HG02938 (cell line): ENCODE measurements at regions not wholly inside any gene's neighbourhood (a gene's known extent, or its start where the extent isn't known, plus 50 kb on each side); places are given as distances from the start of the nearest gene placed in this dataset.
"Not testable (repeated sequence)": the region's sequence is repeated elsewhere in the genome, so short reads cannot be mapped to it uniquely, and the experiment has no call there.

Experiments used
- ATAC-seq: cut with Tn5 transposase; IDR thresholded peaks from one replicate; pipeline ENCODE4 v1.9.1; 2021; ENCODE audit warnings: mild to moderate bottlenecking, moderate library complexity; ENCODE audit not compliant: unreplicated experiment

DNA sequence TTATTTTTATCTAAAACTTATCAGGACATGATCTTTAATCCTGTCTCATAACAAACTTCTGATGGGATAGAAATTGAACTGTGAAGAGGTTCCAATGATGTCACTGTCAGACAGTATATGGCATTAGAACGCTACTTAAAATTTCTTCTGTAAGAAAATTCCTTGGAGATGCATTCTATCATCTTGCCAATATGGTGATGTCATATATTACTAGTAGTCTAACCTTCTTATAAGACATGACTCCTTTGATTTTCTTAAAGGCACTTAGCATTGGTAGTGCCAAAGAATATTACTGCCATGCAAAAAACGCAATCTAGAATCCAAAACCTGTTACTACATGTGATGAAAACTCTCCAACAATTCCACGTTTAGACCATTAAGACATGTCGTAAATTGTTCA lies 131.1 kb downstream of the SLC25A46 start:
- ATAC-seq, result no peak

DNA sequence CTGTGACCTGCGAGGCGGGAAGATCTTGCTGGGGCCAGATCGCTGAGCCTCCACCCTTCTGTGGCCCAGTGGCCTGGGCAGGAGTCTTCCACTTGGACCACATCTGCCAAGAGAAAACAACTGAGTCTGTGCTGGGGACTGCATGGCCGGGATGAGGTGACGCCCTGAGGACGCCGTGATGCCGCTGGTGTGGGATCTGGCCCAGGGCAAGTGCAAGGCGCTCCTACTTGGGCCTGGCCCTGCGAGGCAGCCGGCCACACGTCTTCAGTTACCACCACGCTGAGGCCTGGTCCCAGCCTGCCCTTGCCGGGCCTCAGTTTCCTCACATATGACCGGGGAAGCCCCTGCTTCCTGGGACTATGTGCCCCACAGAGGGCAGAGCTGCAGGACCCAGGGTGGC lies 133.4 kb downstream of the SLC25A46 start:
- ATAC-seq, result no peak

DNA sequence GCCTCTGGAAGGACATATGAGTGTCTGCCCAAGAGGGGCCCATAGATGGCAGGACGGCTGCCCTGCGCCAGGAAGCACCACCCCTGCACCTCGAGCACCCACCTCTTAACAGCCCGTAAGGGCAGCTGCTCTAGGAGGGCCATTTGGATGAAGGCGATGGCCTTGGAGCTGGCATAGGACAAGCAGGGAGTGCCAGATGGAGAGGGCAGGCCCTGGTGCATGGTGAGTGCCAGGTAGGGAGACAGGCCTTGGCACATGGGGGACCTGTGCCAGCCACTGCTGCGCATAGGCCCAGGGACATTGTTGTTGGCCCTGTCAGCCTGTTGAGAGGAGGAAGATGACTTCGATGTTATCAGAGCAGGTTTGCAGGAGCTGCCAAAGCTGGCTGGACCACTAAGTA lies 134.2 kb downstream of the SLC25A46 start:
- no peak for ATAC-seq

DNA sequence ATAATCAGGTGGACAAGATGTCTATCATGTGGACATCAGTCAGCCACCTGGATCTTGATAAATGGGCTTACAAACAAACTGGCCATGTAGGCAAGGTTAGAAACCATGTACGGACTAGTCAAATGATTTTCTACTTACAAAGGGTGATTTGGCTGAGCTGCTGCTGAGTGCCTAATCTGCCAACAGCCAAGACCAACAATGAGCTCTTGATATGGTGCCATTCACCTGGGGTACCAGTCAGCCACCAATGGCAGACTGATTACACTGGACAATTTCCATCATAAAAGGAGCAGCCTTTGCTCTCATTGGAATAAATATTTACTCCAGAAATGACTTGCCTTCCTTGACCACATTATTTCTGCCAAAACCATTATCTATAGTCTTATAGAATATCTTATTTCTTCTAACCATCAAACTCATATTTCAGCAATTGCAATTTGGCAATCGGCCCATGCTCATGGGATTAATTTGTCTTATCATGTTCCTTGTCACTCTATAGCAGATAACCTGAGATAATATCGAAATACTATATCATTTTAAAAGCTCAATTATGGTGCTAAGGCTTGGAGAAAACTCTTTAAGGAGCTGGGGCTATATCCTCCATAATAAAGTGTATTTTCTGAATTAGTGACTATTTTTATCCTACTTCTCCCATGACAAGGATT lies 135.1 kb downstream of the SLC25A46 start:
- ATAC-seq, result no peak

DNA sequence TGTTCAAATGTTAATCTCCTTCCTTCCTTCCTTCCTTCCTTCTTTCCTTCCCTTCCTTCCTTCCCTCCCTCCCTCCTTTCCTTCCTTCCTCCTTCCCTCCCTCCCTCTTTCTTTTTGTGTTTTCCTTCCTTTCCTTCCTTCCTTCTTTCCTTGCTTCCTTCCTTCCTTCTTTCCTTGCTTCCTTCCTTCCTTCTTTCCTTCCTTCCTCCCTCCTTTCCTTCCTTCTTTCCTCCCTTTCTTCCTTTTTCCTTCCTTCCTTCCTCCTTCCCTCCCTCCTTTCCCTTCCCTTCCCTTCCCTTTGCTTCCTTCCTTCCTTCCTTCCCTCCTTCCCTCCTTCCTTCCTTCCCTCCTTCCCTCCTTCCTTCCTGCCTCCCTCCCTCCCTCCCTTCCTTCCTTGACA lies 136.3 kb downstream of the SLC25A46 start:
- ATAC-seq, result not testable (repeated sequence)

DNA sequence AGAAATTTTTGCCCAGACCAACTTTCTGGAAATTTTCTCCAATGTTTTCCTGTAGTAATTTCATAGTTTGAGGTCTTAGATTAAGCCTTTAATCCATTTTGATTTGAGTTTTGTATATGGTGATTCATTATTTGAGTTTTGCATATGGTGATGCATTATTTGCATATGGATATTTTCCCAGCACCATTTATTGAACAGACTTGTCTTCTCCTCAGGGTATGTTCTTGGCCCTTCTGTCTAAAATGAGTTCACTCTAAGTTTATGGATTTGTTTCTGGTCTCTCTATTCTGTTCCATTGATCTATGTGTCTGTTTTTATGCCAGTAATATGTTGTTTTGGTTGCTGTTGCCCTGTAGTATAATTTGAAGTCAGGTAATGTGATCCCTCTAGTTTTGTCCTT lies 139.3 kb downstream of the SLC25A46 start:
- ATAC-seq, result no peak

DNA sequence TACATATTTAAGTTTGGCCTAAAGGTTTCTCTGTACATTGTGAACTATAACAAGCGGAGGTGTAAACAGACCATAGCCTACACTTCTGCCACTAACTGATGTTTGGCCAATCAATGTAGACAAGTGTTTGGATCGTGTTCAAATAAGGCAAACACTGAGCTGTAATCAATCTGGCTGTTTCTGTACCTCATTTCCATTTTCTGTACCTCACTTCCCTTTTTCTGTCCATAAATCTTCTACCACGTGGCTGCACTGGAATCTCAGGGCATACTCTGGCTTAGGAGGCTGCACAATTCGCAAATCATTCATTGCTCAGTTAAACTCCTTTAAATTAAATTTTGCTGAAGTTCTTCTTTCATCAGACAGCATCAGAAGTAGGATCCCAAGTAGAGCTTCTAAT lies 140.9 kb downstream of the SLC25A46 start:
- no peak for ATAC-seq

DNA sequence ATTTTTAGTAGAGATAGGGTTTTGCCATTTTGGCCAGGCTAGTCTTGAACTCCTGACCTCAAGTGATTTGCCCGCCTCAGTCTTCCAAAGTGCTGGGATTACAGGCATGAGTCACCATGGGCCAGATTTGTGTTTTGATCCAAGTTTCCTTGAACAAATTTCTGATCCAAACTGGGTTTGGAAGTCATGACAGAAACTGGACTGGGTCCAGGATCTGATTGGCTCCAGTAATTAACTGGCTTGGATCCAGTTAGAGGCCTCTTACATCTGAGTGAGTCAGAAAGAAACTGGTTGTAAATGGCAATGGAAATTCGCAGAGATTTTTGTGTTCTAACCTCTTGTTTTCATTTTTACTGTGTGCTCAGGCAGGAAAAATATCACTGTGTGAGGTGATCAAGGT lies 141.6 kb downstream of the SLC25A46 start:
- ATAC-seq, result no peak

DNA sequence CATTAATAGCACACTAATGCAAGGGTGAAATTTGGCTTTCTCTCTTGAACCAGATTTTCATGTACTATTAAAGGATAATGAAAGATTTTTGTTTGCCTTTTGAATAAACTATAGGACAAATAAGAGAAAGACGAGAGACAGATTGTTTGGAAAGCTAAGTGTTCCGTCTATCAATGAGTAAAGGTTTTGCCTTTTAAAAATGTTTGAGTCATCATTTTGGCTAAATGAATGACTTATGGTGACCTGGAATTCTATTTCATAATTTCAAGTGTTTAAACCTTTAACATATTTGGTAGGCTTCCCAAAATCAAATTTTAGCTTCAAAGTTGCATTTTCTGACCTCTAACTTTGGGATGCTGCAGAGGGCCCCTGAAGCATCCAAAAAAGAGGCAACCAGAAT lies 145.2 kb downstream of the SLC25A46 start:
- no peak for ATAC-seq

DNA sequence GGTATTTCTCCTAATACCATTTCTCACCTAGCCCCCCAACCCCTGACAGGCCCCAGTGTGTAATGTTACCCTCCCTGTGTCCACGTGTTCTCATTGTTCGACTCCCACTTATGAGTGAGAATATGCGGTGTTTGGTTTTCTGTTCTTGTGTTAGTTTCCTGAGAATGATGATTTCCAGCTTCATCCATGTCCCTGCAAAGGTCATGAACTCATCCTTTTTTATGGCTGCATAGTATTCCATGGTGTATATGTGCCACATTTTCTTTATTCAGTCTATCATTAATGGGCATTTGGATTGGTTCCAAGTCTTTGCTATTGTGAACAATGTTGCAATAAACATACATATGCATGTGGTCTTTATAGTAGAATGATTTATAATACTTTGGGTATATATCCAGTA lies 148.4 kb downstream of the SLC25A46 start:
- not testable (repeated sequence) for ATAC-seq

DNA sequence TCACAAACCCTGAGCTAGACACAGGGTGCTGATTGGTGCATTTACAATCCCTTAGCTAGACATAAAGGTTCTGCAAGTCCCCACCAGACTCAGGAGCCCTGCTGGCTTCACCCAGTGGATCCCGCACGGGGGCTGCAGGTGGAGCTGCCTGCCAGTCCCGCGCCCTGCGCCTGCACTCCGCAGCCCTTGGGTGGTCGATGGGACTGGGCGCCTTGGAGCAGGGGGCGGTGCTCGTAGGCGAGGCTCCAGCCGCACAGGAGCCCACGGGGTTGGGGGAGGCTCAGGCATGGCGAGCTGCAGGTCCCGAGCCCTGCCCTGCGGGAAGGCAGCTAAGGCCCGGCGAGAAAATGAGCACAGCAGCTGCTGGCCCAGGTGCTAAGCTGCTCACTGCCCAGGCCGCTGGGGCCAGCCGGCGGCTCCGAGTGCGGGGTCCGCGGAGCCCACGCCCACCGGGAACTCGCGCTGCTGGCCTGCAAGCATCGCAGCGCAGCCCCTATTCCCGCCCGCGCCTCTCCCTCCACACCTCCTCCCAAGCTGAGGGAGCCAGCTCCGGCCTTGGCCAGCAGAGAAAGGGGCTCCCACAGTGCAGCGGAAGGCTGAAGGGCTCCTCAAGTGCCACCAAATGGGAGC lies 155.2 kb downstream of the SLC25A46 start:
- not testable (repeated sequence) for ATAC-seq

DNA sequence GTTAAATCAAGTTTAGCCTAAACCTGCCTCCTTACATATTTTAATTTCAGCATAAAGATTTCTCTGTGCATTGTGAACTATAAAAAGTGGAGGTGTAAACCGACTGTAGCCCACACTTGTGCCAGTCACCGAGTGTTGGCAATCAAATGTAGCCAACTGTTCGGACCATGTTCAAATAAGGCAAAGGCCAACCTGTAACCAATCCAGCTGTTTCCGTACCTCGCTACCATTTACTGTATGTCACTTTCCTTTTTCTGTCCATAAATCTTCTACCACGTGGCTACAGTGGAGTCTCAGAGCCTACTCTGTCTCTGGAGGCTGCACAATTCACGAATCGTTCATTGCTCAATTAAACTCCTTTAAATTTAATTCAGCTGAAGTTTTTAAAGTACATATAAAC lies 156.0 kb downstream of the SLC25A46 start:
- ATAC-seq, result no peak

DNA sequence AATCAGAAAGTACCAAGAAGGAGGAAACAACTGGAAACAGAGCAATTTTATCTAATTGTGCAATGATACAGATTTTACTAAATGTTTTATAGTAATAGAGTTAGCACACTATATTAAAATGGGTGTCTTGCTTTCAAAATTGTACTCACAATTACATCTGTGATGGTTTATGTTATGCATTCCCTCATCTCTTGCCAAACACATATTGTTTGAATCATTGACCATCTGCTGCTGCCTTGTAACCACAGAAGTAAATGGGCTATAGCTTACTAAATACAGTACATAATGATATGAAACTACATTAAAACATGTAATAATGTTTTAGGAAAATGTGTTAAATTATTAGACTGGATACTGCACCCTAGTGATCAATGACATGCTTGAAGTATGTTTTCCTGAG lies 158.1 kb downstream of the SLC25A46 start:
- ATAC-seq, result no peak

DNA sequence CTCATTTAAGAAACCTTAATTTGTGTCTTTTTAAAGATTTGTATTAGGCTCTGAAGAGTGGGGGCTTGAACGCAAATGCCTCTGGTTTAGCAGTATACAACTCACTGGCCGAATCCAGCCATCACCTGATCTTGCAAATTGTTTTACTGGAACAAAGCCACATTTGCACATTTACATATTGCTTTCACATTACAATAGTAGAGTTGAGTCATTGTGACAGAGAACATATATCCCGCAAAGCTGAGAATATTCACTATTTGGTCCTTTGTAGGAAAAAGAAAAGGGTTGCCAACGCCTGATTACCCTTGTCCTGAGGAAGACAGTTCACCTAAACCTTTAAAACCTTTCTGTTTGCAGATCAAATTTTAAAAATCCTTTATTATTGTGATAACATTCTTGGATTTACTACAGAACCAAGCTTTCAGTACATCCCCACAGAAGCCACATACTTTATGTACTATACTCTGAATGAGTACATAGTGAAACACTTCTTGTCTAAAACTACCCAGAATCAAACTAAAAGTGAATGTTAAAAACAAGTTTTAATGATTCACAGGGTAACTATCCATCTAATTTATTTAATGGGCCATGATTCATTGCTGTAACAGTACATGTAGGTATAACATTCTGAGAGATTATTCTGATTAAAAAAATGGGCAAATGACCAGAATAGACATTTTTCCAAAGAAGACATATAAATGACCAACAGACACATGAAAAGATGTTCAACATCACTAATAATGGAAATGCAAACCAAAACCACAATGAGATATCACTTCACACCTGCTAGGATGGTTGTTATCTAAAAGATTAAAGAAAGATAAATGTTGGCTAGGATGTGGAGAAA lies 161.0 kb downstream of the SLC25A46 start:
- ATAC-seq, result peak; percentile 94

DNA sequence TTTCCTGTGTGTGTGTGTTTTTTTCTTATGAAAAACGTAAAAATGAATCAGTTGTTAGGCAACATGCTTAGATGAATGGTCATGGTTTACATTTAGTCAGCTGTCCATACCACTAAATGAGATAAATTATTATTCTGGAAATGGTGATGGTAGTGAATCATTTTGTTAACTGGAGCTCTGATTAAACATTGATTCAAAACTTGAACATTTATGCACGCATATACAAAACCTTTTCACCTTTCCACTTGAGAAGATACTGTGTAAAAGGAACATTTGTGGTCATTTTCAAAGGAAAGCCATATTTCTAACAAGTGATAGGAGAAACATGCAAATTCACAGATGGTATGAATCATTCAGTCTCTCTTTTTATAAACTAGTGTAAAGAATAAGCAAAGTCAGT lies 162.0 kb downstream of the SLC25A46 start:
- ATAC-seq, result no peak

DNA sequence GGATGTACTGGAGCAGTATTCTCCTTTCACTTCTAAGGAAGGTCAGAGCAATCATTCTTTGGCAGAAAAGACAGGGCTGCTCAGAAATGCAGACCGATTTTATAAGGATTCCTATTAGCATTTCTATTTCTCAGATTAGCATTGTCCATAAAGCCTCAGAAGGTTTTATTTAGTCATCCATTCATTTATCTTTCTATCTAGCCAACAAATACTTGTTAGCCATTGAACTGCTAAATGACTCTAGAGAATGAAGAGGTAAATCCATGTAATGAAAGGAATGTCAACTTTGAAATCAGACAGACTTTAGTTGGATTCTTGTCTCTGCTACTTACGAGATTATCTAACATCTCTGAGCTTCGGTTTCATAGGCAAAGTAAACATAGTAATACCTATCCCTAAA lies 165.2 kb downstream of the SLC25A46 start:
- ATAC-seq, result no peak

DNA sequence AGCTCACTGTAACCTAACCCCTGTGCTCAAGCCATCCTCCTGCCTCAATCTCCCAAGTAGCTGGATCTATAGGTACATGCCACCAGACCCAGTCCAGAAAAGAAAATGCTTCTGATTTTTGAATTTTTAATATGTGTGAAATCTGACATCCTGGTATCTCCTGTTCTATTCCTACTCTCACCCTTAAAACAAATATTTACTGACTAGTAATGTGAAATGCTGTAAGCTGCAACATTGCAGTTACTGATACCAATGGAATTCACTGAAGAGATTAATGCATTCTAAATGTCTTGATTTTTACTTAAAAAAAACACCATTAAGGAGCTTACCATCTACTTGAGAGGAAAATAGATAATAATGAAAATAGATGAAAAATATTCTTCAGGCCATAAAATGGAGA lies 162.7 kb upstream of the TSLP start:
- ATAC-seq, result no peak

DNA sequence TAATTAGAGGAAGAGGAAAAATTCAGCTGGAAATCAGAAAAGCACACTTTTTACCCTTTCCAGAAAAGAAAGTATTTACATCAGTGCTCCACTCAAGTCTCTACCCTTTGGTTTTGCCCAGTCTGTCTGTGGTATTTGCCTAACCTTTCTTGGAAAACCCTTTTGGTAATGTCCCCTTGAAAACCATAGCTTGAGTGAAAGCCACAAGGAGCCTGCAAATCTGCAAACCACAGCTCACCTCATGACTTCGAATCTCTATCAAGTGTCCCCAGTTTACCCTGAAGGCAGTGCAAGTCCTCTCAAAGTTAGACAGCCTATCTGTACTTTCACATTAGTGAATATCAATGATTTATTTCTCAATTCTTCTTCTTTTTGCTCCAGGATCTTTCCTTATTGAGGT lies 162.1 kb upstream of the TSLP start:
- no peak for ATAC-seq

DNA sequence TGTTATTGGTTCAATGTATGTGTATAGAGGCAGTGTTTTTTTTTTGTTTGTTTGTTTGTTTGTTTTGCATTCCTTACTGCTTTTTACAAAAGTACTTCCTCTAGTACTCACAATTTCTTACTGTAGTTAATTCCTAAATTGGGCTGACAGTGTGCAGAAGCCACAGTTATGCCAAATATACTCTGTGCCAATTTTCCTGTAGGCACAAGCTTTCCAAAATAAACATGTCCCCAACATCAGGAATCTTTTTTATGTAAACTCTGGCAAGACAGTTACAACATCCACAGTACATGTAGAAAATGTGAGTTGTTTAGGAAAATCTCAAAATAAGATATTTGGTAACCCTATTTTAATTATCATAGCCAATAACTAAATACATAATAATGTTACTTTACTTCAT lies 161.6 kb upstream of the TSLP start:
- ATAC-seq, result no peak

DNA sequence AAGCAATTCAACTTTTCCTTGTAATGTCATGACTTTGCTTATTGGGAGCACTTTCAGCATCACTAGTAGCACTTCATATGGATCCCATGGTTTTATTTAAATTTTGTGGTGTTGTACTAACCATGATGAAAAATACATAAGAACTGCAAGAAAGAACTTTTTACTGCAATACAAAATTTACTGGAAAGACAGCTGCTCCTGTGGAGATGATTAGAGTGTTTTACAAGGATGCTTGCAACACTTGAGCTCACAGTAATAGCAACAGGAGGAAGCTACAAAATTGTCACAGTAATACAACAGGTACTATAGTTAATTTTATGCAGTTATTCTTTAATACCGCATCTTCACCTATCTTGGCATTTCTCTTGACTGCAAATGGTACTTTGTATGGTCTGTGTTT lies 158.3 kb upstream of the TSLP start:
- no peak for ATAC-seq

DNA sequence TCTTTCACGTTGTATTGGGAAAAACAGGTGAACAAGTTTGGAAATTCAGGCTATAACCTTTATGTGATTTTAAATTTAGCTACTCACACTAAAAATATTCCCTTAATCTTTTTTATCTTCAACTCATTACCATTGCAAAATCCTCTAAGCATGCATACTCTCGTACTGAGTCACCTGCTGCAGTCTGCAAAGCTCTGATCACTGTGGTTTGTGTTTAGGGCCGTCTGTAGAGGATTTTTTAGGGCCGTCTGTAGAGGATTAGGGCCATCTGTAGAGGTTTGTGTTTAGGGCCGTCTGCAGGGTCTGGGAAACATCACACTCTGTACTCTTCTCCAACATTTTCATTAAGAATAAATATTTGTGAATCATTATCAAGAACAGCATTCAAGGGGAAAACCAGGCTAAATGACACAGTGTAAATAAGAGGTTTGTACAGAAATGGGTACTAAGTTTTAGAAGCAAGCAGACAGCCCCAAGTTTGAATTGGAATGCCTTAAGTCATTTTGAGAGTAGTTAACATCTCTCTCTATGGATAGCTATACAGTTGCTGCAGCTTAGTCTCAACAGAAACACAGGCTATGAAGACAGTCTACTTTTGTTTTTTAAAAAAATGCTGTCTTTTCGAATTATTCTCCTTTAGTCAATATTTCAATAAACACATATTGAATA lies 155.0 kb upstream of the TSLP start:
- no peak for ATAC-seq
